GM18868 (cell line): ENCODE measurements at regions not wholly inside any gene's neighbourhood (a gene's known extent, or its start where the extent isn't known, plus 50 kb on each side); places are given as distances from the start of the nearest gene placed in this dataset.
A peak's percentile ranks its signal among the peaks of the same experiment; 100 is the strongest.
"Not testable (repeated sequence)": the region's sequence is repeated elsewhere in the genome, so short reads cannot be mapped to it uniquely, and the experiment has no call there.

ENCODE experiments used
- ATAC-seq: cut with Tn5 transposase; IDR thresholded peaks from one replicate; pipeline ENCODE4 v1.9.1; 2021; ENCODE audit warnings: mild to moderate bottlenecking, moderate library complexity; ENCODE audit not compliant: unreplicated experiment

GRCh38 chr4:75289914-75290582 lies 224.2 kb downstream of the RCHY1 start:
- peak; percentile 87 for ATAC-seq

- no peak for ATAC-seq
Measured at GRCh38 chr4:75287738-75288517, 226.3 kb downstream of the RCHY1 start.

- no peak for ATAC-seq
Measured at GRCh38 chr4:75285837-75286236, 228.4 kb downstream of the RCHY1 start.

GRCh38 chr4:75284831-75285230 lies 229.4 kb downstream of the RCHY1 start:
- no peak for ATAC-seq

- ATAC-seq = not testable (repeated sequence)
Measured at GRCh38 chr4:75280461-75280860, 233.7 kb downstream of the RCHY1 start.

GRCh38 chr4:75259306-75259705 lies 254.9 kb downstream of the RCHY1 start:
- no peak for ATAC-seq

- no peak for ATAC-seq
Measured at GRCh38 chr4:75255261-75255660, 258.9 kb downstream of the RCHY1 start.

- no peak for ATAC-seq
Measured at GRCh38 chr4:75254745-75255144, 259.5 kb downstream of the RCHY1 start.

- ATAC-seq = not testable (repeated sequence)
Measured at GRCh38 chr4:75253094-75253493, 261.1 kb downstream of the RCHY1 start.

DNA sequence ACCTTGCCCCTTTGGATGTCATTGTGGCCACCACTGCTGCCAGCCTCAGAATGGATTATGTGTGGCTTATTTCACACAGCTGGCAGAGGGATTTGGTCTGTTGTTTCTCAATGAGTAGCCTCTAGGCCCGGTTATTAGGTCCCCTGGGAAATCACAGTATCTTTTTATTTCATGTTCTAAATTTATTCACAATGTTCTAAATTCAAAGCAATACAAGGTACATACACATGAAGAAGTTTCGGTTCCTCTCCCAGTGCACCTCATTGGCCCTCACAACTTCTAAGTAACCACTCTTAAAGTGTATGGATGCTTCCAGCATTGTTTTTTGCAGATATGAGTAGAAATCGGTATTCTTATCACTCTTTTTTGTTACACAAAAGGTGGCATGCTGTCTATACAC lies 262.7 kb downstream of the RCHY1 start:
- ATAC-seq = peak; percentile 95

GRCh38 chr4:75249739-75250138 lies 264.5 kb downstream of the RCHY1 start:
- ATAC-seq = no peak

GRCh38 chr4:75248770-75249407 lies 265.3 kb downstream of the RCHY1 start:
- ATAC-seq = no peak

DNA sequence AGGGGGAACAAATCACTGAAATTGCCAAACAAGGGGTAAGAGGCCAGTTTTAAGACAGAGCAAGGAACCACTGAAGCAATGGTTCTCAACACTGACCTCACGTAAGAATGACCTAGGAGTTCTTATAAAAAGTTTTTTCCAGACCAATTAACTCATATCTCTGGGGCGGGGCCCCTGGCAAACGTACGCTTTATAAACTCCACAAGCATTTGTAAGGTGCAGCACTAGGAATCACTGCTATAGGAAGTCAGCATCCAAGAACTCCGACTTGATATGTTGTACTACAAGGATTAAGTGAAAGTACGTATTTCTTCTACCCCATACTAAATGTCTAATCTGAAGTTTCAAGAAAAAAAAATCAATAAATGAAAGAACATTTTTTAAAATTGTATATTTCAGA lies 269.9 kb downstream of the RCHY1 start:
- ATAC-seq = no peak

GRCh38 chr4:75243570-75243969 lies 270.6 kb downstream of the RCHY1 start:
- ATAC-seq = no peak

DNA sequence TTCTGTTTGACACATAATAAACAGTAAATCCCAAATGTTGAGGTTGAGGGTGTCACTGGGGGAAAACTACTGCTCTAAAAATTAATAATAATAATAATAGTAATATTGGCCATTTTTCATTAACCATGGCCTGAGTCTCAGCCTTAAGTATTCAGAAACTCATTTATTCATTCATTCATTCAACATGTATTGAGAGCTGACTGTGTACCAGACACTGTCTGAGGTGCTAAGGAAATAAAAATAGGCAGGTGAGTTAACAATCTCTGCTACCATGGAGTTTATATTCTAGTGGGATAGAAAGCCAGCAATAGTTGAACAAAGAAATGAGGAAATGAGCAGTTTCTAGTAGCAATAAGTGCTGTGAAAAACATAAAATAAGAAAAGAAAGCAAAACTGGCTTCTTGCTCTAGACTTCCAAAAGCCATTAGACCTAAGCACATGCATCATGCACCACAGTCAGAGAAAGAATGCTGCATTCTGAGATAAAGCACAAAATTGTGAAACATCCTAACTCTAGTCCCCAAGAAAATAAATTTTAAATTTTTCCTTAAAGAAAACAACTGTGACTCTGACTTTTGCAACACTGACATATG lies 278.7 kb downstream of the RCHY1 start:
- peak; percentile 99 for ATAC-seq

DNA sequence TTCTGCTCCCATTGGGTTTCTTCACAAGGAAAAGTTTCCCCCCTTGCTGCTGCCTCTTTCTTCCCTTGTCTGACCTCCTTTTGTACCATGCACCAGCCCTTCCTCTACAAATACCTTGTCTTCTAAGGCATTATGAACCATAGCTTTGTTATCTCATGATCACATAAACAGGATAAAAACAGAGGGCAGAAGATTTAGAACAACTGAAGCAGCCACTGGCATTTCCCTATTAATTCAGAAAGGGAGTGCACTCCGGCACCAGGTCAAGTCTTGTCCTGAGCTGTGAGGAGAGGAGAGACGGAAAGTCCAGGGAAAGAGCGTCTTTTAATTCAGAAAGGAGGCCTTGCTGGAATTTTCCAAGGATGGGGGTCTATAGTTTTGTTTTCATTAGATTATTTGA lies 281.7 kb downstream of the RCHY1 start:
- ATAC-seq = no peak

DNA sequence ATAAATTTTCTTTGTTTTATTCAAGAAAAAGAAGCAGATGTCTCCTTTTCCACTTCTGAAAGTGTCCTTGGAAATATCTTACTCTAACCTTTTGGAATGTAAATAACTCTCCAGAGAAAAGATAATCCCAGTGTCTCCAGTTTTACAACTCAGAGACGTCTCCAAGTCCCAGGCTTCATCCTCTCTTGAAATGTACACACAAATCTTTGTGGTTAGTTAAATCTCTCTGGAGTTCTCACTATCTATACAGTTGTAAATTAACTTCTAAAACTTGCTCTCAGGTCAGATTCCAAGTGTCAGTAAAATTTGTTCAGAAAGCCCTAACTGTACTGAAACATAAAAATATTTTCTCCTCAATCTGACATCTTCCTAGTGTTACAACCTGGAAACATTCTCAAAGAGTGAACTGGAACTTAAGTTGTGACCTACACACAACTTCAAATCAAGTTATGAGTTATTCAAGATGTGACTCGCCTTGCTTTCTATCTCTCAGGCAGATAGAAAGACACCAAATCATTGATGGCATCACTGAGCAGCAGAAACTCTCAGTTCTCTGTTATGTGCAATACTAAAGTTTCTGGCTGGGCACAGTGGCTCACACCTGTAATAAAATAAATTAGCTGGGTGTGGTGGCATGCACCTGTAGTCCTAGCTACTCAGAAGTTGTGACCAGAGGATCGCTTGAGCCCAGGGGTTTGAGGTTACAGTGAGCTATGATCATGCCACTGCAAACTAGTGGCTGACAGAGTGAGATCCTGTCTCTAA lies 284.2 kb downstream of the RCHY1 start:
- ATAC-seq = peak; percentile 90

DNA sequence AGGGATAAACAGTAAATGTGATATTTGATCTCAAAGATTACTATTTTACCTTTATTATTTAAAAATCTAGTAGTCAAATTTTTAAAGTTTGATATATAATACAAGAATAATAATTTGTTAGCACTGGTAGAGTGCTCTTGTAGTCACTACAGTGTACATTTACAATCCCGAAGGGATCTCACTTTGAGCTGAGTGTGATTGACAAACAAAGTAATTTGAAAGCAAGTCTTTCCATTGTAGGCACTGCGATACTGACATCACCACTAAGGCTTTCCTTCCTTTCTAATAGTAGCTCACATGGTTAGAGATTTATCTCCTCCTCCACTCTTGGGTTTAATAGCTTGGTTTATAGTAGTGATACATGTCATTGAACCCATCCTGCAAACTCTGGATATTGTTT lies 280.6 kb downstream of the PARM1 start:
- no peak for ATAC-seq

GRCh38 chr4:75211422-75211821 lies 278.5 kb downstream of the PARM1 start:
- no peak for ATAC-seq

DNA sequence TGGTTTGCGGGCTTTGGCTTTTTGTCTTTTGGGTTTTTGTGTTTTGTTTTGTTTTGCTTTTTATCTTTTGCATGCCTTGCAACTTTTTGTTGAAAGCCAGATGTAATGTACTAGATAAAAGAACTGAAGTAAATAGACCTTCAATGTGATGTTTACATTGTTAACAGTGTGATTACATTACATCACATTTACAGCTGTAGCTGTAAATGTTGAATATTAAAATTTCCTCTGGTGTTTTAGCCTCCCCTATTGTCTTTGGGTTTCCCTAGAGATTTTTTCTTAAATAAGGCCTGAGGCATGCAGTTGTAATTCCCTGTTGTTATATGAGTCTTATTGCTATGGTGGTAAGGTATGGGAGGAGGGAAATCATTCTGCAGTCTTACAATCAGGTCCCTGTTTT lies 275.0 kb downstream of the PARM1 start:
- no peak for ATAC-seq

- no peak for ATAC-seq
Measured at GRCh38 chr4:75195111-75195510, 262.2 kb downstream of the PARM1 start.
